ENCODE measurements at regions not wholly inside any gene's neighbourhood (a gene's known extent, or its start where the extent isn't known, plus 50 kb on each side); places are given as distances from the start of the nearest gene placed in this dataset.

- H3K9me3 ChIP-seq (ENCODE audit: control insufficient read depth, low read depth, low read length), result no peaks in the 10 kb centered on the region
- H3K4me1 ChIP-seq (ENCODE audit: control insufficient read depth, extremely low read depth, insufficient read depth, low read length), result peaks cover 10% of the 10 kb centered on the region
- no peaks in the 10 kb centered on the region for H3K27me3 ChIP-seq (ENCODE audit: control insufficient read depth, extremely low read depth, insufficient read depth, low read length)
- H4K20me1 ChIP-seq (ENCODE audit: control insufficient read depth, extremely low read depth, insufficient read depth, low read length), result no peaks in the 10 kb centered on the region
- H3K79me2 ChIP-seq (ENCODE audit: control insufficient read depth, insufficient read depth, low read length), result no peaks in the 10 kb centered on the region
- H3K4me2 ChIP-seq (ENCODE audit: control insufficient read depth, extremely low read depth, insufficient read depth, low read depth, low read length), result no peak overlapping the region
- H3K27ac ChIP-seq (ENCODE audit: control insufficient read depth, insufficient read depth, low read length), result no peak overlapping the region
- dilution Hi-C loops (cut with MboI; ENCODE audit: extremely low pct_ligation_motif_present, low sequenced_read_pairs), result no loop called here
- H3K4me3 ChIP-seq (ENCODE audit: control insufficient read depth in 2 of 3, extremely low read depth in 1 of 3, insufficient read depth in 2 of 3, low read depth in 1 of 3, low read length in 3 of 3), result no peak overlapping the region
- DNase-seq (ENCODE audit: low read depth, low spot score) (no peak), FAIRE-seq (no peak)
- H2AFZ ChIP-seq (ENCODE audit: control insufficient read depth, low read length), result no peak overlapping the region
- TF ChIP-seq EZH2 (IDR thresholded peaks at IDR 0.05; ENCODE audit: low read length), result no peak
- TF ChIP-seq CTCF (optimal IDR thresholded peaks at IDR 0.05 in 1 of 3, IDR thresholded peaks at IDR 0.05 in 1 of 3, conservative IDR thresholded peaks at IDR 0.05 in 1 of 3; ENCODE audit: extremely low read depth in 1 of 3, insufficient read depth in 2 of 3, low read length in 3 of 3), result no peak
- no peaks in the 10 kb centered on the region for H3K36me3 ChIP-seq (ENCODE audit: control insufficient read depth in 2 of 2, extremely low read depth in 1 of 2, insufficient read depth in 2 of 2, low read length in 2 of 2)
- no peaks in the 10 kb centered on the region for H3K9me1 ChIP-seq (ENCODE audit: control insufficient read depth, extremely low read depth, insufficient read depth, low read length)
- no peak overlapping the region for H3K9ac ChIP-seq (ENCODE audit: control insufficient read depth, extremely low read depth, insufficient read depth, low read length)
Observed at GRCh38 chr5:138651058-138651766, 76.0 kb upstream of the HSPA9 start.

GRCh38 chr5:138650196-138650595, 75.0 kb upstream of the HSPA9 start:
- dilution Hi-C loops (cut with MboI; ENCODE audit: extremely low pct_ligation_motif_present, low sequenced_read_pairs), result no loop called here
- Histone ChIP-seq H3K9me1 (ENCODE audit: control insufficient read depth, extremely low read depth, insufficient read depth, low read length) (no peaks in the 10 kb centered on the region), H3K27ac (ENCODE audit: control insufficient read depth, insufficient read depth, low read length) (no peak overlapping the region), H3K79me2 (ENCODE audit: control insufficient read depth, insufficient read depth, low read length) (no peaks in the 10 kb centered on the region), H3K27me3 (ENCODE audit: control insufficient read depth, extremely low read depth, insufficient read depth, low read length) (no peaks in the 10 kb centered on the region), H3K4me3 (ENCODE audit: control insufficient read depth in 2 of 3, extremely low read depth in 1 of 3, insufficient read depth in 2 of 3, low read depth in 1 of 3, low read length in 3 of 3) (no peak overlapping the region), H3K9me3 (ENCODE audit: control insufficient read depth, low read depth, low read length) (no peaks in the 10 kb centered on the region), H3K9ac (ENCODE audit: control insufficient read depth, extremely low read depth, insufficient read depth, low read length) (no peak overlapping the region), H3K4me1 (ENCODE audit: control insufficient read depth, extremely low read depth, insufficient read depth, low read length) (peaks cover 10% of the 10 kb centered on the region), H3K36me3 (ENCODE audit: control insufficient read depth in 2 of 2, extremely low read depth in 1 of 2, insufficient read depth in 2 of 2, low read length in 2 of 2) (no peaks in the 10 kb centered on the region), H2AFZ (ENCODE audit: control insufficient read depth, low read length) (no peak overlapping the region), H3K4me2 (ENCODE audit: control insufficient read depth, extremely low read depth, insufficient read depth, low read depth, low read length) (no peak overlapping the region), H4K20me1 (ENCODE audit: control insufficient read depth, extremely low read depth, insufficient read depth, low read length) (no peaks in the 10 kb centered on the region)
- FAIRE-seq (no peak), DNase-seq (ENCODE audit: low read depth, low spot score) (no peak)
- no peak for TF ChIP-seq EZH2 (IDR thresholded peaks at IDR 0.05; ENCODE audit: low read length)
- TF ChIP-seq CTCF (optimal IDR thresholded peaks at IDR 0.05 in 1 of 3, IDR thresholded peaks at IDR 0.05 in 1 of 3, conservative IDR thresholded peaks at IDR 0.05 in 1 of 3; ENCODE audit: extremely low read depth in 1 of 3, insufficient read depth in 2 of 3, low read length in 3 of 3), result no peak
